Breast epithelium (tissue), 3 donors: ENCODE measurements at regions not wholly inside any gene's neighbourhood (a gene's known extent, or its start where the extent isn't known, plus 50 kb on each side); places are given as distances from the start of the nearest gene placed in this dataset.

Experiments
- POLR2A ChIP-seq: fragments of 450-650 bp; IDR thresholded peaks from one replicate; pipeline ENCODE4 v1.6.1; 2016; ENCODE audit warnings: antibody characterized with exemption, mild to moderate bottlenecking, moderate library complexity
- POLR2AphosphoS5 ChIP-seq, 3 donors: sonication (generic); formaldehyde crosslinking; IDR thresholded peaks; one replicate each; pipeline ENCODE4 v1.6.1; 2017; ENCODE audit warnings: antibody characterized with exemption in 3 of 3
- TF ChIP-seq, protein P1 (sequence below), 3 donors: fragments of 450-650 bp; IDR thresholded peaks; one replicate each; pipeline ENCODE4 v1.5.1; 2016 to 2017; ENCODE audit warnings: antibody characterized with exemption in 3 of 3, mild to moderate bottlenecking in 3 of 3, moderate library complexity in 3 of 3

DNA sequence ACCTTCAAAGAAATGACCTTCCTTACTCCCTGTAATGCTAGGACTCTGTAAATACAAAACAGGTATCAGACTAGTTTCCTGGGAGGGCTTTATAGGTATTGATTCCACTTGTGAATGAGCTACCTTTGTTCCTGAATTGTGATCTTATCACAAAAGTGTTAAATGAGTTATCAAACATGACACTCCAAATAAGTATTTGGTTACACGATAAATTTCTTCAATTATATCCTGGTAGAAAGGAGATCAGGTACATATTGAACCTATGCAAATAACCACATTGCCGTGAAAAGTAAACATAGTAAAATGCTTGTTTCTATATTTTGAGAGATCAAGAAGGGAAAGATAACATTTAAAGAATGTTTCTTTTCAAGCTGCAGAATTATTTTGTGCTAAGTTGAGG is 285.3 kb downstream of the HIVEP2 start:
- TF ChIP-seq POLR2A (no peak), POLR2AphosphoS5 (IDR thresholded peaks at IDR 0.05) (no peak)
- TF ChIP-seq, protein P1, sequence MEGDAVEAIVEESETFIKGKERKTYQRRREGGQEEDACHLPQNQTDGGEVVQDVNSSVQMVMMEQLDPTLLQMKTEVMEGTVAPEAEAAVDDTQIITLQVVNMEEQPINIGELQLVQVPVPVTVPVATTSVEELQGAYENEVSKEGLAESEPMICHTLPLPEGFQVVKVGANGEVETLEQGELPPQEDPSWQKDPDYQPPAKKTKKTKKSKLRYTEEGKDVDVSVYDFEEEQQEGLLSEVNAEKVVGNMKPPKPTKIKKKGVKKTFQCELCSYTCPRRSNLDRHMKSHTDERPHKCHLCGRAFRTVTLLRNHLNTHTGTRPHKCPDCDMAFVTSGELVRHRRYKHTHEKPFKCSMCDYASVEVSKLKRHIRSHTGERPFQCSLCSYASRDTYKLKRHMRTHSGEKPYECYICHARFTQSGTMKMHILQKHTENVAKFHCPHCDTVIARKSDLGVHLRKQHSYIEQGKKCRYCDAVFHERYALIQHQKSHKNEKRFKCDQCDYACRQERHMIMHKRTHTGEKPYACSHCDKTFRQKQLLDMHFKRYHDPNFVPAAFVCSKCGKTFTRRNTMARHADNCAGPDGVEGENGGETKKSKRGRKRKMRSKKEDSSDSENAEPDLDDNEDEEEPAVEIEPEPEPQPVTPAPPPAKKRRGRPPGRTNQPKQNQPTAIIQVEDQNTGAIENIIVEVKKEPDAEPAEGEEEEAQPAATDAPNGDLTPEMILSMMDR (IDR thresholded peaks at IDR 0.05): no peak
